SU-DHL-6 (cell line): ENCODE measurements at regions not wholly inside any gene's neighbourhood (a gene's known extent, or its start where the extent isn't known, plus 50 kb on each side); places are given as distances from the start of the nearest gene placed in this dataset.

Experiments used
- H2AFZ ChIP-seq: fragments of 200-600 bp; sonication (generic); 2 replicates; pipeline ENCODE4 v1.6.1; 2014; ENCODE audit warnings: low read depth, mild to moderate bottlenecking, moderate library complexity, mixed read lengths, antibody characterized with exemption, low read length; ENCODE audit not compliant: severe bottlenecking
- H3F3A ChIP-seq: fragments of 200-600 bp; shearing (Covaris generic); 2 replicates; pipeline ENCODE4 v1.6.0; 2016; ENCODE audit warnings: antibody characterized with exemption, mild to moderate bottlenecking; ENCODE audit not compliant: insufficient read depth
- H3K27ac ChIP-seq: fragments of 200-600 bp; sonication (generic); 2 replicates; pipeline ENCODE4 v1.5.1; 2016; ENCODE audit warnings: low read depth, mild to moderate bottlenecking, low read length, moderate library complexity, mixed read lengths
- H3K27me3 ChIP-seq: fragments of 200-600 bp; sonication (generic), shearing (Covaris generic); 2 replicates; pipeline ENCODE4 v1.6.0; 2014; ENCODE audit warnings: mild to moderate bottlenecking, low read length
- H3K36me3 ChIP-seq: fragments of 200-600 bp; sonication (generic); 2 replicates; pipeline ENCODE4 v1.6.1; 2014; ENCODE audit warnings: mild to moderate bottlenecking, low read length, mixed read lengths
- H3K4me2 ChIP-seq: fragments of 300-600, 200-600 bp; shearing (Covaris generic), sonication (generic); 2 replicates; pipeline ENCODE4 v1.6.0; 2014; ENCODE audit warnings: low read length, low read depth, mild to moderate bottlenecking; ENCODE audit not compliant: poor library complexity, severe bottlenecking
- H3K4me3 ChIP-seq: fragments of 200-600 bp; sonication (generic); 2 replicates; pipeline ENCODE4 v1.5.1; 2014; ENCODE audit warnings: antibody characterized with exemption, low read length, mild to moderate bottlenecking, mixed read lengths; ENCODE audit not compliant: insufficient read depth, poor library complexity, severe bottlenecking
- H3K79me2 ChIP-seq: fragments of 200-600 bp; sonication (generic); 2 replicates; pipeline ENCODE4 v1.6.1; 2014; ENCODE audit warnings: mild to moderate bottlenecking, low read length, moderate library complexity; ENCODE audit not compliant: insufficient read depth
- H3K9ac ChIP-seq: fragments of 200-600 bp; sonication (generic); 2 replicates; pipeline ENCODE4 v1.7.0; 2014; ENCODE audit warnings: mild to moderate bottlenecking, low read length
- H3K9me2 ChIP-seq: fragments of 200-600 bp; sonication (generic); replicated peaks from 2 replicates; pipeline ENCODE4 v1.6.1; 2014; ENCODE audit warnings: low read length; ENCODE audit not compliant: insufficient read depth
- H3K9me3 ChIP-seq: fragments of 200-600 bp; sonication (generic); 2 replicates; pipeline ENCODE4 v1.6.1; 2014; ENCODE audit warnings: low read length, mixed read lengths; ENCODE audit not compliant: insufficient read depth
- H4K20me1 ChIP-seq: fragments of 200-600 bp; sonication (generic); 2 replicates; pipeline ENCODE4 v1.6.1; 2014; ENCODE audit warnings: low read depth, mild to moderate bottlenecking, antibody characterized with exemption, low read length, moderate library complexity, mixed read lengths
- CTCF ChIP-seq: fragments of 200-600 bp; sonication (generic); IDR thresholded peaks from one replicate; pipeline ENCODE4 v1.5.1; 2017; ENCODE audit warnings: antibody characterized with exemption, mild to moderate bottlenecking, low read length, moderate library complexity; ENCODE audit not compliant: insufficient read depth, poor library complexity, severe bottlenecking
- EZH2phosphoT487 ChIP-seq: fragments of 200-600 bp; sonication (generic), shearing (Covaris generic); conservative IDR thresholded peaks from 2 replicates; pipeline ENCODE4 v1.6.1; 2018; ENCODE audit warnings: mild to moderate bottlenecking, antibody characterized with exemption, low read length, moderate library complexity, mixed read lengths

GRCh38 chr11:25350899-25351803, 854.3 kb downstream of the LUZP2 start:
- Histone ChIP-seq H3K36me3 (no peaks in the 10 kb centered on the region), H3K4me3 (no peak overlapping the region), H3K9ac (no peak overlapping the region), H3K27me3 (no peaks in the 10 kb centered on the region), H3K79me2 (no peaks in the 10 kb centered on the region), H3K4me2 (no peak overlapping the region), H3K27ac (no peak overlapping the region), H3F3A (no peaks in the 10 kb centered on the region), H3K9me3 (no peaks in the 10 kb centered on the region), H3K9me2 (no peaks in the 10 kb centered on the region), H2AFZ (peak overlapping the region; percentile 65), H4K20me1 (no peaks in the 10 kb centered on the region)
- no peak for TF ChIP-seq EZH2phosphoT487
- TF ChIP-seq CTCF: no peak

GRCh38 chr11:25357133-25357532, 860.3 kb downstream of the LUZP2 start:
- no peaks in the 10 kb centered on the region for H3F3A ChIP-seq

GRCh38 chr11:25377466-25377865, 880.6 kb downstream of the LUZP2 start:
- Histone ChIP-seq H3K9me2 (0 out of 2 replicates have a peak, but pooled peaks cover 4% of the 10 kb centered on the region), H2AFZ (no peak overlapping the region), H3K9ac (no peak overlapping the region), H3K27ac (no peak overlapping the region), H3K27me3 (no peaks in the 10 kb centered on the region), H3K4me3 (no peak overlapping the region), H3K79me2 (no peaks in the 10 kb centered on the region), H3K9me3 (no peaks in the 10 kb centered on the region), H3F3A (no peaks in the 10 kb centered on the region), H3K36me3 (no peaks in the 10 kb centered on the region), H4K20me1 (no peaks in the 10 kb centered on the region), H3K4me2 (no peak overlapping the region)
- TF ChIP-seq CTCF: no peak
- no peak for TF ChIP-seq EZH2phosphoT487

More at GRCh38 chr11:25357133-25357532, 860.3 kb downstream of the LUZP2 start:
- no peaks in the 10 kb centered on the region for H3K27me3 ChIP-seq
- no peak overlapping the region for H2AFZ ChIP-seq
- H3K36me3 ChIP-seq: no peaks in the 10 kb centered on the region
- H3K9me2 ChIP-seq: no peaks in the 10 kb centered on the region
- no peak overlapping the region for H3K4me3 ChIP-seq
- TF ChIP-seq EZH2phosphoT487 (no peak), CTCF (no peak)
- no peaks in the 10 kb centered on the region for H3K9me3 ChIP-seq
- H3K4me2 ChIP-seq: no peak overlapping the region
- H3K79me2 ChIP-seq: no peaks in the 10 kb centered on the region
- no peaks in the 10 kb centered on the region for H4K20me1 ChIP-seq
- H3K9ac ChIP-seq: no peak overlapping the region
- no peak overlapping the region for H3K27ac ChIP-seq
